ENCODE measurements at regions not wholly inside any gene's neighbourhood (a gene's known extent, or its start where the extent isn't known, plus 50 kb on each side); places are given as distances from the start of the nearest gene placed in this dataset.

GRCh38 chr4:35253331-35253730, 991.0 kb downstream of the ARAP2 start:
- DNase-seq (ENCODE audit: low read depth, low spot score) (no peak), ATAC-seq (no peak)
- Histone ChIP-seq H3K27ac (ENCODE audit: low read depth, low read length) (no peak overlapping the region), H3K9ac (ENCODE audit: low read length) (no peak overlapping the region), H3K4me2 (ENCODE audit: low read length) (0 out of 2 replicates have a peak overlapping the region, but pooled peaks have one; percentile 34), H4K20me1 (ENCODE audit: insufficient read depth) (no peaks in the 10 kb centered on the region), H3K27me3 (ENCODE audit: insufficient read depth, low read length) (no peaks in the 10 kb centered on the region), H3K36me3 (ENCODE audit: control insufficient read depth in 1 of 2, insufficient read depth in 2 of 2, low read length in 2 of 2) (no peaks in the 10 kb centered on the region), H3K9me3 (ENCODE audit: control insufficient read depth in 1 of 2, insufficient read depth in 1 of 2, low read depth in 1 of 2, low read length in 2 of 2) (no peaks in the 10 kb centered on the region), H3K4me3 (replicated peaks in 1 of 2; ENCODE audit: low read depth in 1 of 2, low read length in 2 of 2) (no peak overlapping the region), H3K79me2 (ENCODE audit: insufficient read depth, low read length) (no peaks in the 10 kb centered on the region), H2AFZ (ENCODE audit: low read depth, low read length, poor library complexity, severe bottlenecking) (peak overlapping the region; percentile 5), H3K9me2 (ENCODE audit: insufficient read depth) (no peaks in the 10 kb centered on the region), H3K4me1 (ENCODE audit: control insufficient read depth in 1 of 2, insufficient read depth in 2 of 2, low read length in 2 of 2) (peaks cover 0 to 7% of the 10 kb centered on the region in 2 experiments; a peak in 1 of 4 replicates)
- CTCF ChIA-PET: no interaction called here
- RAD21 ChIA-PET (ENCODE audit: low non-redundant PET in 1 of 2, low total read pairs in 2 of 2, uncharacterized antibody in 2 of 2, unreplicated experiment in 2 of 2): no interaction called here
- TF ChIP-seq FOSL1 (IDR thresholded peaks at IDR 0.05; ENCODE audit: low read depth) (no peak), CTCF (IDR thresholded peaks at IDR 0.05 in 2 of 3, conservative IDR thresholded peaks at IDR 0.05 in 1 of 3; ENCODE audit: borderline replicate concordance in 1 of 3, insufficient read depth in 1 of 3, low read depth in 2 of 3, low read length in 2 of 3) (no peak), CEBPB (IDR thresholded peaks at IDR 0.05; ENCODE audit: low read depth) (no peak), SIN3A (IDR thresholded peaks at IDR 0.05; ENCODE audit: low read depth) (no peak), EZH2phosphoT487 (IDR thresholded peaks at IDR 0.05; ENCODE audit: borderline replicate concordance) (no peak), EGR1 (IDR thresholded peaks at IDR 0.05; ENCODE audit: low read depth) (no peak), ZFX (IDR thresholded peaks at IDR 0.05) (no peak), RAD21 (IDR thresholded peaks at IDR 0.05; ENCODE audit: low read depth) (no peak), EZH2 (IDR thresholded peaks at IDR 0.05) (no peak), ZNF274 (IDR thresholded peaks at IDR 0.05; ENCODE audit: low read depth, low read length) (no peak), REST (IDR thresholded peaks at IDR 0.05; ENCODE audit: low read depth) (no peak)
- intact Hi-C loops (cut with micrococcal nuclease): no loop called here
- POLR2A ChIA-PET: no interaction called here
- no TSS peak for BruUV-seq (replicated peaks)

All from HCT116 (cell line).